ACC112 (cell line): ENCODE measurements at regions not wholly inside any gene's neighbourhood (a gene's known extent, or its start where the extent isn't known, plus 50 kb on each side); places are given as distances from the start of the nearest gene placed in this dataset.

Experiments
- H2AFZ ChIP-seq: fragments of 200-600 bp; sonication (generic); one replicate; pipeline ENCODE4 v1.6.0; 2017; ENCODE audit warnings: antibody characterized with exemption, low read length; ENCODE audit not compliant: unreplicated experiment
- H3K27ac ChIP-seq: fragments of 200-600 bp; sonication (generic); 2 replicates; pipeline ENCODE4 v1.5.1; 2014; ENCODE audit warnings: low read depth, mild to moderate bottlenecking, antibody characterized with exemption, low read length, moderate library complexity
- H3K27me3 ChIP-seq: fragments of 200-600 bp; sonication (generic); 2 replicates; pipeline ENCODE4 v1.6.1; 2014; ENCODE audit warnings: mild to moderate bottlenecking, antibody characterized with exemption, low read length, moderate library complexity, mixed read lengths; ENCODE audit not compliant: insufficient read depth
- H3K36me3 ChIP-seq: fragments of 200-600 bp; sonication (generic); 2 replicates; pipeline ENCODE4 v1.6.1; 2016; ENCODE audit warnings: mild to moderate bottlenecking, antibody characterized with exemption, low read length, moderate library complexity, mixed read lengths; ENCODE audit not compliant: insufficient read depth
- H3K4me1 ChIP-seq: fragments of 200-600 bp; sonication (generic); one replicate; pipeline ENCODE4 v1.6.1; 2016; ENCODE audit warnings: low read length, mixed read lengths; ENCODE audit not compliant: insufficient read depth, unreplicated experiment, control insufficient read depth
- H3K4me3 ChIP-seq: fragments of 200-600 bp; sonication (generic); 2 replicates; pipeline ENCODE4 v1.5.1; 2014; ENCODE audit warnings: mild to moderate bottlenecking, low read depth, low read length
- H3K79me2 ChIP-seq: fragments of 200-600 bp; sonication (generic); one replicate; pipeline ENCODE4 v1.6.0; 2016; ENCODE audit warnings: low read length; ENCODE audit not compliant: control insufficient read depth, unreplicated experiment, insufficient read depth

DNA sequence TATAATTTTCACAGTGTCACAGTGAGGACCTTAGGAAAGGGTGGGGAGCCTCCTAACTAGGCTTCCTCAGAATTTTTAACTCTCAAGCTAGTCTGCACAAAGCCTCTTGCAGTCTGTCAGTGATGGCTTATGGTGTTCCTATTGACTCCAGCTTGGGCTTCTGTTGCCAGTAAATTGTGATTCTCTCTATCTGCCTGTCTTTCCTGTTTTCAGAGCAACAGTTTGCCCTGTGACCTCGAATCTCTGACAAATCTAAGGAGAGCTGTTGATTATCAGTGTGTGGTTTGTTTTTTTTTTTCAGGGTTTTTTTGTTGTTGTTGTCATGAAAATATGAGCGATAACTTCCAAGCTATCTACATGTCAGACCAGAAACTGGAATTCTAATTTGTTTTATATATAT, 423.2 kb upstream of the B3GALT2 start:
- Histone ChIP-seq H3K27me3 (no peaks in the 10 kb centered on the region), H2AFZ (no peak overlapping the region), H3K4me1 (no peaks in the 10 kb centered on the region), H3K36me3 (no peaks in the 10 kb centered on the region), H3K27ac (no peak overlapping the region), H3K79me2 (no peaks in the 10 kb centered on the region), H3K4me3 (no peak overlapping the region)

DNA sequence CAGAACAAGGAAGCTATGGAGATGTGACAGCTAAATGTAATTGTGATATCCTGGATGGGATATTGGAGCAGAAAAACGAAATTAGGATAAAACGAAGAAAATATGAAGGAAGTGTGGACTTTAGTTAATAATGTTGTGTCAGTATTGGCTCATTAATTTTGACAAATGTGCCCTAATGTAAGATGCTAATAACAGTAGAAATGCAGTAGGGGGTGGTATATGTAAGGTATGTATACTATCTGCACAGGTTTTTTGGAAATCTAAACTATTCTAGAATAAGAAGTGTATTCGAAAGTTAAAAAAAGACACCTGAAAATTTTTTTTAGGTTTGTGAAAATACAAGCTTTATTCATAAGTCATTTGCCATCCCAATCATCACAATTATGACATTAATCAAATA, 421.4 kb upstream of the B3GALT2 start:
- Histone ChIP-seq H2AFZ (no peak overlapping the region), H3K79me2 (no peaks in the 10 kb centered on the region), H3K4me1 (no peaks in the 10 kb centered on the region), H3K27me3 (no peaks in the 10 kb centered on the region), H3K27ac (no peak overlapping the region), H3K4me3 (no peak overlapping the region), H3K36me3 (no peaks in the 10 kb centered on the region)

DNA sequence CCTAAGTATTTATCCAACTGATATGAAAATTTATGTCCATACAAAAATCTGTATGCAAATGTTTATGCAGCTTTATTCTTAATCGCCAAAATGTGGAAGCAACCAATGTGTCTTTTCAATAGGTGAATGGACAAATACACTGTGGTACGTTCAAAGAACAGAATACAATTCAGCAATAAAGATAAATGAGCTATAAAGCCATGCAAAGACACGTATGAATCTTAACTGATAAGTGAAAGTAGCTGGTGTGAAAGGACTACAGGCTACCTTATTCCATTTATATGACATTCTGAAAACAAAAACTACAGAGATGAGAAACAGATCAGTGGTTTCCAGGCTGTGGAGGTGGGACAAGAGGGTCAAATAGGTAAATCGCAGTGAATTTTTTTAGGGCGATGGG, 419.6 kb upstream of the B3GALT2 start:
- H3K27me3 ChIP-seq = no peaks in the 10 kb centered on the region
- no peaks in the 10 kb centered on the region for H3K36me3 ChIP-seq
- no peaks in the 10 kb centered on the region for H3K79me2 ChIP-seq
- no peak overlapping the region for H3K27ac ChIP-seq
- H2AFZ ChIP-seq = no peak overlapping the region
- H3K4me3 ChIP-seq = no peak overlapping the region
- no peaks in the 10 kb centered on the region for H3K4me1 ChIP-seq

DNA sequence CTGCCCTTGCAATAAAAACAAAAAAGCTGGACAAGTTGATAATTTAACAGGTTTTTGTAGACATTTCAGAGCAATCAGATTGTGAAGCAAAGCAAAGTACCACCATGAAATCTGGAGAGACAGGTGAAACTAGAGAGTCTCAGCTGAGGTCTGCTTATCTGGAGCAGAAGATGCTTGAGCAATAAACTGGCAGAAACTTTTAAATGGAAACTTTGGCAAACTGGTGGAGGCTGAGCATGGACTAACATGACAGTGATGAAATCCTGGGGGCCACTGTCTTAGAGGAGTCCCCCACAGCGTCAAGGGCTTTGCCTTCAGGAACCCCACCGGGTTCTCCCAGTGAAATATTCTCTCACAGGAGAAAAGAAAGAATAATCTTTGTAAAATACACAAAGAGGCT, 416.3 kb upstream of the B3GALT2 start:
- Histone ChIP-seq H3K27ac (no peak overlapping the region), H3K36me3 (no peaks in the 10 kb centered on the region), H3K4me1 (no peaks in the 10 kb centered on the region), H3K79me2 (no peaks in the 10 kb centered on the region), H2AFZ (no peak overlapping the region), H3K4me3 (no peak overlapping the region), H3K27me3 (no peaks in the 10 kb centered on the region)

DNA sequence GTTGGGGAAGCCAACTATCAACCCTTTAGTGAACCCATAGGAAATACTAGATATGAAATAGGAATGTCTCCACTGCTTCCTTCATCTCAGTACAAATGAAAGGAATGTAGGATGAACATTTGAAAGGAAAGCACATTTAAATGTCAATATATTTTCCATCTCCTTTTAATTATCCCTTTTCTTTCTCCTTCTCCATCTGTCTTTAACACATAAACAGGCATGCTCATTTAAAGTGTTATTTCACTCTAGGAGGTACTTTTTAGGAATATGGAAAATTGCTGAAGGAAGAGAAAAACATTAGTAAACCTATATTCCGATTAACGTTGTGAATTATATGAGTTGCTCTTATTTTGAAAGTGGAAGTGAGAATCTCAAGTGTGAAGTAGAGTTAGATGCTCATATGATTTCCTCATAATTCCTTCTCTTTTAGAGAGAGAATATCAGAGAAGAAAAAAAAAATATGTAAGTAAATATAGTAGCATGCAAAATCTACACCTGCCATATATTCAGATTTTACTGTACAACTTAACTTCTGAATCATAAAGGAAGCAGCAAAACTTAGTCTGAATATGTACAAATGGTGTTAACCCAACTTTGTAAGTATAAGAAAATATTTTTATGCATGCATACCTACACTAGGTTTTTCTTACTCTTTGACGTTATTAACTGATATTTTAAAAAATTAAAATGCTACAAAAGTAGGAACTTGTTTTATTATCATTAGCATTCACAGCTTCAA, 406.9 kb upstream of the B3GALT2 start:
- Histone ChIP-seq H3K27me3 (no peaks in the 10 kb centered on the region), H3K36me3 (no peaks in the 10 kb centered on the region), H3K4me1 (peaks cover 9% of the 10 kb centered on the region), H3K4me3 (no peak overlapping the region), H2AFZ (no peak overlapping the region), H3K79me2 (no peaks in the 10 kb centered on the region), H3K27ac (no peak overlapping the region)

DNA sequence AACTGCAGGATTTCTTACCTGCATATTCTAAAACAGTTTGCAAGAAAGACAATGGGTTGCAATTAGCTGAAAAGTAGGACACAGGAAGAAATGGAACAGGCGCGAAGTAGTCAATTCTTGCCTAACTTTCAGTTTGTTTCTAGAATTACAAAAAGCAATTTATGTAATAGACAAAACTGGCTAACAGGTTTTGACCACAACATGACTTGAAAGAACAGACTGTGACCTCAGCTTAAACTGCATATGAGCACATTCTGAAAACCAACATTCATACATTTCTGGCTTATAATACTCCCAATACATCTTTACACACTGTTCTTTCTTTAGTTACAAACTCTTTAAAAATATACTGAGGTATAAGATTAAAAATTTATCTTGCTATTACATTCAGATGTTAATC, 405.9 kb upstream of the B3GALT2 start:
- Histone ChIP-seq H3K27ac (no peak overlapping the region), H3K4me3 (no peak overlapping the region), H3K36me3 (no peaks in the 10 kb centered on the region), H3K4me1 (peaks cover 9% of the 10 kb centered on the region), H2AFZ (no peak overlapping the region), H3K79me2 (no peaks in the 10 kb centered on the region), H3K27me3 (no peaks in the 10 kb centered on the region)

DNA sequence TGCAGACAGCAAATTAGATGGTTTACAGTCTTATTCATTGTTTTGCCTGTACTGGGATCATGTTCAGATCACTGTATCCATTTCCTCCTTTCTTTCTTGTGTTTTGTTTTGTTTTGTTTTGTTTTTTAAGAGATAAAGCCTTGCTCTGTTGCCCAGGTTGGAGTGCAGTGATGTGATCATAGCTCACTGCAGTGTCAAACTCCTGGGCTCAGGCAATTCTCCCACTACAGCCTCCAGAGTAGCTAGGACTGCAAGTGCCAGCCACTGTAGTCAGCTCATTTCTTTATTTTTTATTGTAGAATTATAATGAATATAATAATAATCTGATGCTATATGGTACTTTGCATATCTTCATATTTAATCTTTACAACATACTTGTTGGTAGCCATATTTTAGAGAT, 403.7 kb upstream of the B3GALT2 start:
- H3K27ac ChIP-seq = no peak overlapping the region
- peaks cover 9% of the 10 kb centered on the region for H3K4me1 ChIP-seq
- H3K27me3 ChIP-seq = no peaks in the 10 kb centered on the region
- no peak overlapping the region for H2AFZ ChIP-seq
- no peaks in the 10 kb centered on the region for H3K79me2 ChIP-seq
- H3K4me3 ChIP-seq = no peak overlapping the region
- H3K36me3 ChIP-seq = no peaks in the 10 kb centered on the region

DNA sequence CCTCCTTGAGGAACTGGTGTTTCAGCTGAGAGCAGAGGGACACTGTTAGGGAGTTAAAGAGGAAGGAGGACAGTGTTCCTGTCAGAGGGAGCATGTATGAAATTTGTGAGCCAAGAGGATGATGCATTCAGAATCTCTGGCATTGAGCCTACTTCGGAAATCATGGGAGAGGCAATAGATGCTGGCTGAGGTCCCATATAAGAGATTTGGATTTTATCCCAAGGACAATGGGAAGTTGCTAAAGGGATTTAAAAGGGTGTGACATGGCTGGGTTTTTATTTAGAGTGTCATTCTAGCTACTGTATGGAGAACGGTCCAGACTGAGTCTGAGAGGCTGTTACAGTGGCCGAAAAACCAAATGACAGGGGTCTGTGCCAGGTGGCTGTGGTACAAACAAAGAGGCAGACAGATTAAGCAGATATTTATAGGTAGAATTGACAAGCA, 403.2 kb upstream of the B3GALT2 start:
- H2AFZ ChIP-seq = no peak overlapping the region

DNA sequence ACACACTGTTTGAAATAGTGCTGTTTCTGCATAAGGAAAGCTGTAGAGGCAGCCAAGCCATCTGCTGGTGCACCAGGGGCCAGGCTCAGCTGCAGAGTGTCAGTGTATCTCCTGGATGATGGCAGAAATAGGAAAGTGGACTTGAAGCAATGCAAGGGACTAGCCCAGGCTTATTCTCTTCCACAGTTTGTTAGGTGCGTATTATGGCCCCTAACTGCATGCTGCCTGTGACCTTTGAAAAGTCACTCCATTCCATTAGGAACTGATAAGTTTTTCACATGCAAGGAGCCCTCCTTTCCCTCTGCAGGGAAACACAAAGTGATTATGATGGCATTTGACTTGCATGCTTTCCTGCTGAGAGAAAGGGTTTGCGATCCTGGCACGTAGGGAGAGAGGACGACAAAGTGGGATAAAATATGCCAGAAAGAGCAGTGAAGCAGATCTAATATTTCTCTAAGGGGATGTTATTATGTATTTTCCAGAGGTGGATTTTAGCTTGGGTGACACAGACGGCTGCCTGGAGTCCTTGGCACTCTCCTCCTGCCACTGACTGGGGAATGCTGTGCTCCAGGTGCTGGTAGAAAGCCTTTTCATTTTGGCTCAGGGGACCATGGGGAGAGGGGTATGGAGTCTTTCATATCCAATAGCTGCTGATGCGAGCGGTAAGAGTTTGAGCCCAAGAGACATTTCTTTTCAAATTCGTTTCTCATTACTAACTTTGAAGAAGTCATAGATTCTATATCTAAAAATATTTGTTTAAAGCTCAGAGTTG, 402.1 kb upstream of the B3GALT2 start:
- Histone ChIP-seq H3K27me3 (no peaks in the 10 kb centered on the region), H3K4me1 (peaks cover 9% of the 10 kb centered on the region), H2AFZ (no peak overlapping the region), H3K79me2 (no peaks in the 10 kb centered on the region), H3K36me3 (no peaks in the 10 kb centered on the region), H3K27ac (no peak overlapping the region), H3K4me3 (no peak overlapping the region)

More for the DNA sequence above, 403.2 kb upstream of the B3GALT2 start:
- Histone ChIP-seq H3K79me2 (no peaks in the 10 kb centered on the region), H3K27ac (no peak overlapping the region), H3K27me3 (no peaks in the 10 kb centered on the region), H3K4me1 (peaks cover 9% of the 10 kb centered on the region), H3K36me3 (no peaks in the 10 kb centered on the region), H3K4me3 (no peak overlapping the region)

DNA sequence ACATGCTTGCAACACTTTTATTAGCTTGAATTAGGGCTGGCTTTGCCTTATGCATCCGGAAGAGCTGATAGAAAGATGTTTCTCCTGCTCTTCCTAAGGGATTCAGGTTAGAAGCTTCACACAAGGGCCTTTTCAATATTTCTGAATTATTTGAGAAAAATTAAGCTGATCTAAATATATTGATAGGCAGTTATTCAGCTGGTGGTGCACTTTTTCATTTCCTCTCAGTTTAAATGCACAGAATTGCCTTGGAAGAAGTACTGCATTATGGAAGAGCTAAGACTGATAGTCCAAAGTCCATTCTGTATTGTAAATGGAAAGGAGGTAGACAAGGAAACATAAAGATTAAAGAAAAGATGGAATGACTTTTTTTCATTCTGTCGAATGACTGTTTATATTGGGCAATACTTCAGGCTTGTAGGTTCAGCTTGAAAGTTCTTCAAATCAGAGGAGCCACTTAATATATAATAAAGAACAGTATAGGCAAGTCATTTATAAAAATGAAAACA, 398.4 kb upstream of the B3GALT2 start:
- Histone ChIP-seq H3K79me2 (no peaks in the 10 kb centered on the region), H3K36me3 (no peaks in the 10 kb centered on the region), H3K27me3 (no peaks in the 10 kb centered on the region), H3K4me1 (peaks cover 7% of the 10 kb centered on the region), H3K4me3 (no peak overlapping the region), H2AFZ (no peak overlapping the region), H3K27ac (no peak overlapping the region)

DNA sequence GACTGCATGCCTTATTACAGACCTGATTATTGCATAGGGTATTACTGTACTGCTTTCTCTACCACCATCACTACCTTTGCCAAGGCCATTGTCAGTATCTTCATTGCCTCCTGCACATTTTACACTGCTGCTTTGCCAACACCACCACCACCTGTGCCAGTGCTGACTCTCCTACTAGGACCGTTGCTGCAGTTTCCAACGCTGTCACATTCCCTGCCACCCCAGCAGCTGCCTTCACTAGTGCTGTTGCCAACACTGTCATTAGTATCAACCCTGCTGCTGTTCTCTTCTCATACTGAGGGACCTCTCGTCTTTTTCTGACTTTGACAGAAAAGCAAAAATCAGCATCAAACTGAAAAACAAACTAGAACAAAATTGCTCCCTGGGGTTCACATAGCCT, 394.9 kb upstream of the B3GALT2 start:
- Histone ChIP-seq H3K4me3 (no peak overlapping the region), H3K79me2 (no peaks in the 10 kb centered on the region), H3K27ac (no peak overlapping the region), H3K36me3 (no peaks in the 10 kb centered on the region), H3K4me1 (no peaks in the 10 kb centered on the region), H3K27me3 (no peaks in the 10 kb centered on the region), H2AFZ (no peak overlapping the region)
